Sigmoid colon (tissue), 6 donors: ENCODE measurements at regions not wholly inside any gene's neighbourhood (a gene's known extent, or its start where the extent isn't known, plus 50 kb on each side); places are given as distances from the start of the nearest gene placed in this dataset.

Source experiments
- DNase-seq: peaks from one replicate; pipeline ENCODE4 v3.0.0-alpha.2; 2019
- H3K27ac ChIP-seq, 4 donors: fragments of 200-600 bp; sonication (generic); one replicate each; pipeline ENCODE4 v1.5.1; 2016 to 2019; ENCODE audit warnings: mild to moderate bottlenecking in 1 of 4
- H3K27me3 ChIP-seq, 3 donors: fragments of 200-600 bp; sonication (generic); one replicate each; pipeline ENCODE4 v1.5.1; 2019; ENCODE audit warnings: mild to moderate bottlenecking in 1 of 3
- H3K36me3 ChIP-seq, 4 donors: fragments of 200-600 bp; sonication (generic); one replicate each; pipeline ENCODE4 v1.5.1; 2016 to 2019
- H3K4me1 ChIP-seq, 4 donors: fragments of 200-600 bp; sonication (generic); one replicate each; pipeline ENCODE4 v1.5.1; 2017 to 2019
- H3K4me3 ChIP-seq, 4 donors: fragments of 200-600 bp; sonication (generic); one replicate each; pipeline ENCODE4 v1.5.1; 2017 to 2019; ENCODE audit warnings: mild to moderate bottlenecking in 2 of 4, moderate library complexity in 1 of 4
- H3K9me3 ChIP-seq, 4 donors: fragments of 200-600 bp in 3 of 4; sonication (generic) in 3 of 4; one replicate each; pipeline versions ENCODE4 v1.5.1 to v1.6.1; 2013 to 2019
- EP300 ChIP-seq, 4 donors: sonication (generic); formaldehyde crosslinking; IDR thresholded peaks; one replicate each; pipeline ENCODE4 v1.6.1; 2017; ENCODE audit warnings: antibody characterized with exemption in 4 of 4
- POLR2A ChIP-seq, 2 donors: fragments of 450-650 bp; IDR thresholded peaks; one replicate each; pipeline ENCODE4 v1.6.1; 2016; ENCODE audit warnings: antibody characterized with exemption in 2 of 2, mild to moderate bottlenecking in 2 of 2, moderate library complexity in 2 of 2
- POLR2AphosphoS5 ChIP-seq, 4 donors: sonication (generic); formaldehyde crosslinking; IDR thresholded peaks; one replicate each; pipeline ENCODE4 v1.6.1; 2017; ENCODE audit warnings: antibody characterized with exemption in 4 of 4
- WGBS, 2 donors: extraction: QIAGEN DNeasy Blood & Tissue Kit; methylation state at CpG; one replicate each; pipeline ENCODE4 v1.1.7; 2013; 5-methylcytosine and 5-hydroxymethylcytosine counted together
- intact Hi-C: fragments of 100-400 bp; cut with DNase I; formaldehyde crosslinking; loops from one replicate; pipeline ENCODE4 v1.15.1; 2023
- TF ChIP-seq, protein P1 (sequence below), 4 experiments: fragments of 450-650 bp in 3 of 4; fragments of 200-600 bp in 1 of 4; IDR thresholded peaks; one replicate each; pipeline ENCODE4 v1.5.1; 2016 to 2019; ENCODE audit warnings: antibody characterized with exemption in 4 of 4, mild to moderate bottlenecking in 3 of 4, moderate library complexity in 2 of 4
- donor health status: healthy with polysubstance abuse.
- donor health status: healthy.

DNA sequence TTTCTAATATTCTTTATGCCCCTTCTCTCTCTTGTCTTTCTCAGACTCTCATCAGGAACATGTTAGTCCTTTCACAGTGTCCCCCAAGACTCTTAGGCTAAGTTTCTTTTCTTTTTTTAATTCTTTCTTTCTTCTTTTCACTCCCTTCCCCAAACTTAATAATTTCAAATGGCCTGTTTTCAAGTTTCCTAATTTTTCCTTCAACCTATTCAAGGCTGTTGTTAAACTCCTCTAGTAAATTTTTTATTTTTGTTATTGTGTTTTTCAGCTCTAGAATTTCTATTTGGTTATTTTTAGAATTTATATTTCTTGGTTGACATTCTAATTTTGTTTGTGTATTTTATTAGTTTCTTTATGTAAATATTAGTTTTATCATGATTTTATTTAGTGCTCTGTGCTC lies 236.6 kb upstream of the GYPC start:
- H3K9me3 ChIP-seq = peaks cover 0 to 10% (median 3%) of the 10 kb centered on the region in 4 donors
- intact Hi-C loops = no loop called here
- no peak for DNase-seq
- H3K27me3 ChIP-seq = no peaks in the 10 kb centered on the region
- TF ChIP-seq EP300 (IDR thresholded peaks at IDR 0.05) = no peak
- TF ChIP-seq POLR2A (IDR thresholded peaks at IDR 0.05) = no peak
- no peak for TF ChIP-seq POLR2AphosphoS5 (IDR thresholded peaks at IDR 0.05)
- TF ChIP-seq, protein P1, sequence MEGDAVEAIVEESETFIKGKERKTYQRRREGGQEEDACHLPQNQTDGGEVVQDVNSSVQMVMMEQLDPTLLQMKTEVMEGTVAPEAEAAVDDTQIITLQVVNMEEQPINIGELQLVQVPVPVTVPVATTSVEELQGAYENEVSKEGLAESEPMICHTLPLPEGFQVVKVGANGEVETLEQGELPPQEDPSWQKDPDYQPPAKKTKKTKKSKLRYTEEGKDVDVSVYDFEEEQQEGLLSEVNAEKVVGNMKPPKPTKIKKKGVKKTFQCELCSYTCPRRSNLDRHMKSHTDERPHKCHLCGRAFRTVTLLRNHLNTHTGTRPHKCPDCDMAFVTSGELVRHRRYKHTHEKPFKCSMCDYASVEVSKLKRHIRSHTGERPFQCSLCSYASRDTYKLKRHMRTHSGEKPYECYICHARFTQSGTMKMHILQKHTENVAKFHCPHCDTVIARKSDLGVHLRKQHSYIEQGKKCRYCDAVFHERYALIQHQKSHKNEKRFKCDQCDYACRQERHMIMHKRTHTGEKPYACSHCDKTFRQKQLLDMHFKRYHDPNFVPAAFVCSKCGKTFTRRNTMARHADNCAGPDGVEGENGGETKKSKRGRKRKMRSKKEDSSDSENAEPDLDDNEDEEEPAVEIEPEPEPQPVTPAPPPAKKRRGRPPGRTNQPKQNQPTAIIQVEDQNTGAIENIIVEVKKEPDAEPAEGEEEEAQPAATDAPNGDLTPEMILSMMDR (IDR thresholded peaks at IDR 0.05) = no peak
- H3K36me3 ChIP-seq = no peaks in the 10 kb centered on the region
- H3K4me3 ChIP-seq = no peak overlapping the region
- H3K4me1 ChIP-seq = no peaks in the 10 kb centered on the region
- H3K27ac ChIP-seq = no peak overlapping the region

DNA sequence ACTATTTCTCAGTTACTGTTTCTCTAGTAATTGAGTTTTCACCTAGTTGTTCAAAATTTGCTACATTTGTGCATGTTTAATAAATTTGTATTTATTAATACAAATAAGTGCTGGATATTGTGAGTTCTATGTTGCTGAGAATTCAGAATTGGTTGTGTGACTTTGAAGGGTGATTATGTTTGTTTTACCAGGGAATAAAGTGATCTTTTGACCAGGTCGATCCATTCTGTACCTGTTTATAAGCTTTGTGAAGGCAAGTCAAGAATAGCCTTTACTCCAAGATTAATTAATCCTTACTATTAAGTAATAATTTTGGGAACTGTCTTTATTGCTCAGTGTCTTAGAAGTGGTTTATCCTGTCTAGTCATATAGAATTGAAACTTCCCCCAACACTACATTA lies 230.0 kb upstream of the GYPC start:
- Histone ChIP-seq H3K27me3 (no peaks in the 10 kb centered on the region), H3K36me3 (no peaks in the 10 kb centered on the region), H3K4me1 (no peaks in the 10 kb centered on the region), H3K4me3 (no peak overlapping the region), H3K27ac (no peak overlapping the region), H3K9me3 (no peaks in the 10 kb centered on the region)
- TF ChIP-seq POLR2AphosphoS5 (IDR thresholded peaks at IDR 0.05) (no peak), POLR2A (IDR thresholded peaks at IDR 0.05) (no peak), EP300 (IDR thresholded peaks at IDR 0.05) (no peak)
- TF ChIP-seq, protein P1 (IDR thresholded peaks at IDR 0.05) = no peak
- intact Hi-C loops = no loop called here
- DNase-seq = no peak
- WGBS, 2 donors = 81% methylated on average over 1 of the region's 1 CpG

DNA sequence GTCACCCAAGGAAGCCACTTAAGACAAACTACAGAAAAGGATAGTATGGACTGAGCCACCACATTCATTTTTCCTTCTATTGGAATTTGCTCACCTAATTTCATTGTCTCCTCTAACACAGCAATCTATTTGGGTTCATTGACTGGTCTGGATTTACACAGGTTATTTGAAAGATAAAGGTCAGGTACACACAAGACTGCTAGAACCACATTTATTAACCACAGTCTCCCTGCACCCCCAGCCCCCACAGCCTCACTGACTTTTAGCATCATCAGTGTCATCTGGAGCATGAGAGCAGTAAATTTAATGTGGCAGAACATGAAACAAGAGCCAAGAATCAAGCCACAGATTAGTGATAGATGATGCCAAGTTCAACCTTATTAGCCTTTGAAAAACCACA lies 226.9 kb upstream of the GYPC start:
- intact Hi-C loops = no loop called here
- no peaks in the 10 kb centered on the region for H3K36me3 ChIP-seq
- H3K9me3 ChIP-seq = no peaks in the 10 kb centered on the region
- H3K27me3 ChIP-seq = no peaks in the 10 kb centered on the region
- H3K27ac ChIP-seq = no peak overlapping the region
- TF ChIP-seq EP300 (IDR thresholded peaks at IDR 0.05) (no peak), POLR2A (IDR thresholded peaks at IDR 0.05) (no peak), POLR2AphosphoS5 (IDR thresholded peaks at IDR 0.05) (no peak)
- TF ChIP-seq, protein P1 (IDR thresholded peaks at IDR 0.05) = no peak
- H3K4me1 ChIP-seq = no peaks in the 10 kb centered on the region
- no peak for DNase-seq
- no peak overlapping the region for H3K4me3 ChIP-seq

DNA sequence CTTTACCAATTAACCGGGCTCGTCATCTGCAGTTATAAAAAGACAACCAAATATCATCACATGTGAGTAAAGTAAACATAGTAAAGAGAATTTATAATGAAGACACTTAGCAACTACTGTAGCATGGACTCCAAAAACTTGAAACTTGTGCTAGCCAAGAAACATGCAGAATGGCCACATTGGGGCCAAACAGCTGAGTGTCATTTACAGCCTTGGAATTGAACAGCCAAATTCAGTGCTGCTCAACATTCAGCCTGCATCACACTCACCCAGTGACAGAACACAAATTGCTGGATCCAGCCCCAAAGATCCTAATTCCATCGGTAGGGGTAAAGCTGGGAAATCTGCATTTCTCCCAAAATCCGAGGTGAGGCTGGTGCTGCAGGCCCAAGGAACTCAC lies 224.8 kb upstream of the GYPC start:
- Histone ChIP-seq H3K27me3 (no peaks in the 10 kb centered on the region), H3K36me3 (no peaks in the 10 kb centered on the region), H3K9me3 (no peaks in the 10 kb centered on the region), H3K4me1 (no peaks in the 10 kb centered on the region), H3K4me3 (no peak overlapping the region), H3K27ac (no peak overlapping the region)
- intact Hi-C loops = no loop called here
- TF ChIP-seq EP300 (IDR thresholded peaks at IDR 0.05) = no peak
- no peak for TF ChIP-seq POLR2AphosphoS5 (IDR thresholded peaks at IDR 0.05)
- TF ChIP-seq, protein P1 (IDR thresholded peaks at IDR 0.05) = no peak
- TF ChIP-seq POLR2A (IDR thresholded peaks at IDR 0.05) = no peak
- no peak for DNase-seq
- 60 to 73% methylated on average over 4 of the region's 4 CpGs for WGBS, 2 donors

DNA sequence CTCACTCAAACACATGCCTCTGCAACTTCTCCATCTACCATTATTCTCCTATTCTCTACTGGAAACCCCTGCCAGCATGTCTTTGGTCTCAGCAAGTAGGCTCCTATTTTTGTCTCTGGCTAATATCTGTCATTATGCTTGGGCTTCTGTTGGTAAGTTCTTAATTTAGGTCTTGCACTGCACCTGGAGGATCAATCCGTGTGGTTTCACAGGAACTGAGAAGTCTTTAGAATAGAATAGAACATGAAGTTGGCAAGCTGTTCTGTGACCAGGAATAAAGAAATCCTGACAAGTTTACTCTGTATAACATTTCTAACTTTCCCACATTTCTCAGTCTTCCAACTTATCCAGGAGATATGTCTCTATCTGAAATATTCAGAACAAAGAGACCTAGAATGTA lies 219.5 kb upstream of the GYPC start:
- intact Hi-C loops = no loop called here
- TF ChIP-seq, protein P1 (IDR thresholded peaks at IDR 0.05) = no peak
- TF ChIP-seq POLR2AphosphoS5 (IDR thresholded peaks at IDR 0.05) = no peak
- TF ChIP-seq POLR2A (IDR thresholded peaks at IDR 0.05) = no peak
- TF ChIP-seq EP300 (IDR thresholded peaks at IDR 0.05) = no peak
- 71 to 83% methylated on average over 1 of the region's 1 CpG for WGBS, 2 donors

More for the DNA sequence above, 219.5 kb upstream of the GYPC start:
- DNase-seq = no peak
- no peaks in the 10 kb centered on the region for H3K36me3 ChIP-seq
- no peaks in the 10 kb centered on the region for H3K9me3 ChIP-seq
- H3K27me3 ChIP-seq = no peaks in the 10 kb centered on the region
- H3K4me3 ChIP-seq = no peak overlapping the region
- H3K4me1 ChIP-seq = no peaks in the 10 kb centered on the region
- no peak overlapping the region for H3K27ac ChIP-seq
